Fibroblast of villous mesenchyme (primary cell): ENCODE measurements at regions not wholly inside any gene's neighbourhood (a gene's known extent, or its start where the extent isn't known, plus 50 kb on each side); places are given as distances from the start of the nearest gene placed in this dataset.
"Not testable (repeated sequence)": the region's sequence is repeated elsewhere in the genome, so short reads cannot be mapped to it uniquely, and the experiment has no call there.

Experiments used
- DNase-seq: peaks from one replicate; pipeline ENCODE4 v3.0.0-alpha.2; 2010; ENCODE audit warnings: low read depth
- H3K4me3 ChIP-seq: 2 replicates; pipeline ENCODE4 v1.5.1; 2011; ENCODE audit warnings: low read depth, mild to moderate bottlenecking, low read length
- TF ChIP-seq, protein P1 (sequence below): IDR thresholded peaks from 2 replicates; pipeline ENCODE4 v1.5.1; 2012; ENCODE audit warnings: low read depth, mild to moderate bottlenecking, low read length; ENCODE audit not compliant: insufficient read depth

DNA sequence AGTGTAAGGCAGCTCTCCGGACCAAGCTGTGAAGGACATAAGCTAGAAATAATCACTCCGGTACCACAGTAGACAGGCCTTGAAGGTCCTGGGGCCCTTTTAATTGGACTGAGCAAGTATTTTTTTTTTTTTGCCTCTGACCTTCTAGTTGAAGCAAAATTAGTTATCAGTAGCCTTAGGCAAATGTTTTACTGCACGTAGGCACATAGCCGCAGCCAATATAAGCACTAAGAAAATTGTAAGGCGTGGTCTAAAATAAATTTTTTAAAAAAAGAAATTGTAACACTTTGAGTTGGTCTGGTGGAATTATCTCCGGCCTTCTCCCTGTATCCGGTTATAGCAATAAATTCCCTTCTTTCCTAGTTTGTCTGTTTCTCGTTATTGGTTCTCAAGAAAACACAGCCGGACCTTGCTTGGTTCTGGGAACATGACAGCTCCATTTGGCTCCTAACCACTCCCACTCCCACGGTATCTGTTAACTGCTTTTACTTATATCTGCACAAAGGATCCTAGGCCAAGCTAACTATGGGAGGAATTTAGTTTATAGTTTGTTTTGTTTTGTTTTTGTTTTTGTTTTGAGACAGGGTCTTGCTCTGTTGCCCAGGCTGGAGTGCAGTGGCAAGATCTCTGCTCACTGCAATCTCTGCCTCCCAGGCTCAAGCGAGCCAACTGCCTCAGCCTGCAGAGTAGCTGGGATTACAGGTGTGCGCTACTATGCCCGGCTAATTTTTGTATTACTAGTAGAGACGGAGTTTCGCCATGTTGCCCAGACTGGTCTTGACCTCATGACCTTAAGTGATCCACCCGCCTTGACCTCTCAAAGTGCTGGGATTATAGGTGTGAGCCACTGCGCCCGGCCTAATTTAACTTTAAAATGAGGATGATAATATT is 124.4 kb upstream of the KIF5B start:
- TF ChIP-seq, protein P1, sequence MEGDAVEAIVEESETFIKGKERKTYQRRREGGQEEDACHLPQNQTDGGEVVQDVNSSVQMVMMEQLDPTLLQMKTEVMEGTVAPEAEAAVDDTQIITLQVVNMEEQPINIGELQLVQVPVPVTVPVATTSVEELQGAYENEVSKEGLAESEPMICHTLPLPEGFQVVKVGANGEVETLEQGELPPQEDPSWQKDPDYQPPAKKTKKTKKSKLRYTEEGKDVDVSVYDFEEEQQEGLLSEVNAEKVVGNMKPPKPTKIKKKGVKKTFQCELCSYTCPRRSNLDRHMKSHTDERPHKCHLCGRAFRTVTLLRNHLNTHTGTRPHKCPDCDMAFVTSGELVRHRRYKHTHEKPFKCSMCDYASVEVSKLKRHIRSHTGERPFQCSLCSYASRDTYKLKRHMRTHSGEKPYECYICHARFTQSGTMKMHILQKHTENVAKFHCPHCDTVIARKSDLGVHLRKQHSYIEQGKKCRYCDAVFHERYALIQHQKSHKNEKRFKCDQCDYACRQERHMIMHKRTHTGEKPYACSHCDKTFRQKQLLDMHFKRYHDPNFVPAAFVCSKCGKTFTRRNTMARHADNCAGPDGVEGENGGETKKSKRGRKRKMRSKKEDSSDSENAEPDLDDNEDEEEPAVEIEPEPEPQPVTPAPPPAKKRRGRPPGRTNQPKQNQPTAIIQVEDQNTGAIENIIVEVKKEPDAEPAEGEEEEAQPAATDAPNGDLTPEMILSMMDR = no peak
- no peak for DNase-seq
- H3K4me3 ChIP-seq = no peak overlapping the region

DNA sequence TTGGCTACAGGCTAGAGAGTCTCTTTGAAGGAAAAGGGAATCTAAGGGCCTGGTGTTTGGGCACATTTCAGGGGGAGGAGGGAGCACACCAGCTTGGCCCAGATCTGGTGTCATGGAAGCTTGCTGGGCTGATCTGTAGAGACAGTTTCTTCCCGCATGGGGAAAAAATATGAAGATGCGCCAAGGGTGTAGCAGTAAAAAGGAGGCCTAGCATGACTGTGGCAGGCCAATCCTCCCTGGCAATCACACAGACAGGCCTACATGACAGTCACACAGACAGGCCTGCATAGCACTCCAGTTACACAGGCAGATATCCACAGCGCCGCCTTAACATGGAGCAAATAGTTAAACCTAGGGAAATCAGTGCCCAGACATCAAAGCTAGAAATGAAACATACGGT is 123.6 kb upstream of the KIF5B start:
- no peak overlapping the region for H3K4me3 ChIP-seq
- TF ChIP-seq, protein P1 = no peak
- DNase-seq = no peak

DNA sequence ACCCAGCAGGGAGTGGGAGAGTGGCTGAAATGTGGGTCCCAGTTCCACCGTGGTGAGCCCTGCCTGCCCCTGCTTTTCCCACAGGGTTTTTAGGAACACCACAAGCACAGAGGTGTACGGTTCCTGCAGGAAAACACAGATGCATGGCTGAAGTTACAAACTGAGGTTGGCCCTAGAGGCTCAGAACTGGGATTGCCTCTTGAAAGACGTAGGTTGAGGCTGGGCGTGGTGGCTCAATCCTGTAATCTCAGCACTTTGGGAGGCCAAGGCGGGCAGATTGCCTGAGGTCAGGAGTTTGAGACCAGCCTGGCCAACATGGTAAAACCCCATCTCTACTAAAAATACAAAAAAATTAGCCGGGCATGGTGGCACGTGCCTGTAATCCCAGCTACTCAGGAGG is 121.4 kb upstream of the KIF5B start:
- not testable (repeated sequence) for DNase-seq

DNA sequence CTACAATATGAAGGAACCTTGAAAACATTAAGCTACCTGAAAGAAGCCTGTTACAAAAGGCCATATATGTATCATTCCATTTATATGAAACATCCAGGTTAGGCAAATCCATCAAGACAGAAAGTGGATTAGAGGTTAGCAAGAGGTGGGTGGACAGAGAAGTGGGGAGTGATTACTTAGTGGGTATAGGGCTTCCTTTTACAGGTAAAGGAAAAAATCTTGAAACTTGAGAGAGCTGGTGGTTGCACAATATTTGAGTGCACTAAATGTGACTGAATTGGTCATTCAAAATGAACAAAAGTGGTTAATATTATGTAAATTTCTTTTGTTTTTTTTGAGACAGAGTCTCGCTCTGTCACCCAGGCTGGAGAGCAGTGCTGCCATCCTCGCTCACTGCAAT is 119.4 kb upstream of the KIF5B start:
- no peak for DNase-seq
- TF ChIP-seq, protein P1 = no peak

More for the DNA sequence above, 121.4 kb upstream of the KIF5B start:
- not testable (repeated sequence) for H3K4me3 ChIP-seq

DNA sequence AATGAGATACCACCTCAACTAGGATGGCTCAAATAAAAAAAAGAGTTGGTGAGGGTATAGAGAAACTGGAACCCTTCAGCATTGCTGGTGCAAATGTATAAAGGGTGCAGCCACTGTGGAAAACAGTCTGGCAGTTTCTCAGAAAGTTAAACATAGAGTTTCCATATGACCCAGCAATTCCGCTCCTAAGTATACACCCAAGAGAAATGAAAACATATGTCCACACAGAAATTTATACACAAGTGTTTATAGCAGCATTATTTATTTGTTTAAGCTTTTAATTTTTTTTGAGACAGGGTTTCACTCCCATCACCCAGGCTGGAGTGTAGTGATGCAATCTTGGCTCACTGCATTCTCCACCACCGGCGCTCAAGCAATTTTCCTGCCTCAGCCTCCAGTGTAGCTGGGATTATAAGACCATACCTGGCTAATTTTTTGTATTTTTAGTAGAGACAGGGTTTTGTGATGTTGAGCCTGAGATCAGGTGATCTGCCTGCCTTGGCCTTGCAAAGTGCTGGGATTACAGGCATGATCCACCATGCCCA is 118.2 kb upstream of the KIF5B start:
- TF ChIP-seq, protein P1 = no peak
- H3K4me3 ChIP-seq = no peak overlapping the region
- DNase-seq = no peak

More for the DNA sequence above, 119.4 kb upstream of the KIF5B start:
- H3K4me3 ChIP-seq = no peak overlapping the region

DNA sequence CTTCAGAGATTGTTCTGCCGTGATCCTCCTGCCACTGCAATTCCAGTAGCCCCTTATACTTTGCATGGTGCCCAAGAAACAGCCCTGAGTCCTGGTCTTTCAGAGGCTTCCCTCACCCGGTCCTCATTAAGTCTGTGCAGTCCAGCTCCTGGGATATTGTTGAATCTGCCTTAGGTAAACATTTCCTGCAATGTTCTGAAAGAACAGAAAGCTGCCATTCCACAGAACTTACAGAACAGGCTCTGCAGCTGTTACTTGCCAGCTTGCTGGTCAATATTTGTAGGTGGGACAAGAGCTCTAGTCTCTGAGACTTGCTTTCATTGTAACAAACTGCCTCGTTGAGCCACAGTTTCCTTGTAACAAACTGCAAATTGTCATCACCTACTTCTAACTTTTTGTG is 115.0 kb upstream of the KIF5B start:
- TF ChIP-seq, protein P1 = no peak
- DNase-seq = no peak
- no peak overlapping the region for H3K4me3 ChIP-seq

DNA sequence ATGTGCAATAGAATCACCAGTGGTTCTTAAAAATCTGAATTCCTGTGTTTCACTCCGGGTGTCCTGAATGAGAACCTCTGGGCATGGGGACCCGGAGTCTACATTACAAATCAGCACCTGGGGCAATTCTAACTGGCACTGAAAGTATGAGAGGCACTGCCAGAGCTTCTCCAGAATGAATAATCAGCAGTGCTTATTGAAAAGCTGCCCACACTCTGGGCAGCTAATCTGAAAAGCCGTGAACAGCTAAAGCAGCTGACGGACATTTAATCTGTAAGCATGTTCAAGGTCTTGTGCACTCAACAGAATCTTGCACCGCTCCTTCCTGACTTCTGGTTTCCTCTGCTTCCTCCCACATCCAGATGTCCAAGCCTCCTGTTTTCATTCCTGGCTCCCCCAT is 113.3 kb upstream of the KIF5B start:
- H3K4me3 ChIP-seq = no peak overlapping the region
- TF ChIP-seq, protein P1 = no peak
- no peak for DNase-seq
